ENCODE measurements at regions not wholly inside any gene's neighbourhood (a gene's known extent, or its start where the extent isn't known, plus 50 kb on each side); places are given as distances from the start of the nearest gene placed in this dataset.

- H3K27ac ChIP-seq (ENCODE audit: insufficient read depth, low read length), result no peak overlapping the region
- no peak overlapping the region for H3K9ac ChIP-seq (ENCODE audit: insufficient read depth, low read length)
- H2AFZ ChIP-seq (ENCODE audit: low read length), result no peak overlapping the region
- H3K27me3 ChIP-seq (ENCODE audit: control insufficient read depth, insufficient read depth, low read length), result no peaks in the 10 kb centered on the region
- no peak for DNase-seq (ENCODE audit: low read depth in 2 of 2)
- H3K4me3 ChIP-seq (replicated peaks in 1 of 4; ENCODE audit: control extremely low read depth in 1 of 4, insufficient read depth in 1 of 4, low read depth in 3 of 4, low read length in 4 of 4), result no peak overlapping the region
- no peaks in the 10 kb centered on the region for H3K79me2 ChIP-seq (ENCODE audit: control insufficient read depth, insufficient read depth, low read length)
- H4K20me1 ChIP-seq (ENCODE audit: control insufficient read depth, extremely low read depth, insufficient read depth, low read length), result no peaks in the 10 kb centered on the region
- no peak for TF ChIP-seq CTCF (conservative IDR thresholded peaks at IDR 0.05 in 1 of 2, IDR thresholded peaks at IDR 0.05 in 1 of 2; ENCODE audit: low read depth in 1 of 2, low read length in 2 of 2)
- TF ChIP-seq EZH2 (IDR thresholded peaks at IDR 0.05; ENCODE audit: low read length, missing control alignments), result no peak
- H3K4me2 ChIP-seq (ENCODE audit: extremely low read depth, insufficient read depth, low read length), result no peak overlapping the region
- H3K4me1 ChIP-seq (ENCODE audit: control insufficient read depth, extremely low read depth, insufficient read depth, low read length), result no peaks in the 10 kb centered on the region
- H3K36me3 ChIP-seq (ENCODE audit: control insufficient read depth, insufficient read depth, low read length), result no peaks in the 10 kb centered on the region
- no peaks in the 10 kb centered on the region for H3K9me3 ChIP-seq (ENCODE audit: control insufficient read depth, insufficient read depth, low read depth, low read length)
Measured at GRCh38 chr10:91569522-91569921, 63.3 kb downstream of the PPP1R3C start.

GRCh38 chr10:91567815-91568214, 65.1 kb downstream of the PPP1R3C start:
- no peak overlapping the region for H3K9ac ChIP-seq (ENCODE audit: insufficient read depth, low read length)
- H2AFZ ChIP-seq (ENCODE audit: low read length), result no peak overlapping the region
- no peaks in the 10 kb centered on the region for H3K27me3 ChIP-seq (ENCODE audit: control insufficient read depth, insufficient read depth, low read length)

GRCh38 chr10:91566115-91566514, 66.8 kb downstream of the PPP1R3C start:
- TF ChIP-seq EZH2 (IDR thresholded peaks at IDR 0.05; ENCODE audit: low read length, missing control alignments) (no peak), CTCF (conservative IDR thresholded peaks at IDR 0.05 in 1 of 2, IDR thresholded peaks at IDR 0.05 in 1 of 2; ENCODE audit: low read depth in 1 of 2, low read length in 2 of 2) (no peak)
- Histone ChIP-seq H3K27ac (ENCODE audit: insufficient read depth, low read length) (no peak overlapping the region), H3K36me3 (ENCODE audit: control insufficient read depth, insufficient read depth, low read length) (no peaks in the 10 kb centered on the region), H4K20me1 (ENCODE audit: control insufficient read depth, extremely low read depth, insufficient read depth, low read length) (no peaks in the 10 kb centered on the region), H3K9ac (ENCODE audit: insufficient read depth, low read length) (no peak overlapping the region), H3K4me3 (replicated peaks in 1 of 4; ENCODE audit: control extremely low read depth in 1 of 4, insufficient read depth in 1 of 4, low read depth in 3 of 4, low read length in 4 of 4) (no peak overlapping the region), H3K27me3 (ENCODE audit: control insufficient read depth, insufficient read depth, low read length) (no peaks in the 10 kb centered on the region), H3K79me2 (ENCODE audit: control insufficient read depth, insufficient read depth, low read length) (no peaks in the 10 kb centered on the region), H3K4me2 (ENCODE audit: extremely low read depth, insufficient read depth, low read length) (no peak overlapping the region), H3K4me1 (ENCODE audit: control insufficient read depth, extremely low read depth, insufficient read depth, low read length) (no peaks in the 10 kb centered on the region), H2AFZ (ENCODE audit: low read length) (no peak overlapping the region), H3K9me3 (ENCODE audit: control insufficient read depth, insufficient read depth, low read depth, low read length) (no peaks in the 10 kb centered on the region)
- no peak for DNase-seq (ENCODE audit: low read depth in 2 of 2)

More at GRCh38 chr10:91567815-91568214, 65.1 kb downstream of the PPP1R3C start:
- H3K9me3 ChIP-seq (ENCODE audit: control insufficient read depth, insufficient read depth, low read depth, low read length), result no peaks in the 10 kb centered on the region
- H3K79me2 ChIP-seq (ENCODE audit: control insufficient read depth, insufficient read depth, low read length), result no peaks in the 10 kb centered on the region
- TF ChIP-seq EZH2 (IDR thresholded peaks at IDR 0.05; ENCODE audit: low read length, missing control alignments), result no peak
- no peak for TF ChIP-seq CTCF (conservative IDR thresholded peaks at IDR 0.05 in 1 of 2, IDR thresholded peaks at IDR 0.05 in 1 of 2; ENCODE audit: low read depth in 1 of 2, low read length in 2 of 2)
- H3K4me1 ChIP-seq (ENCODE audit: control insufficient read depth, extremely low read depth, insufficient read depth, low read length), result no peaks in the 10 kb centered on the region
- H3K36me3 ChIP-seq (ENCODE audit: control insufficient read depth, insufficient read depth, low read length), result no peaks in the 10 kb centered on the region
- peak in 1 of 2 donors; percentile 52 for DNase-seq (ENCODE audit: low read depth in 2 of 2)
- H3K27ac ChIP-seq (ENCODE audit: insufficient read depth, low read length), result no peak overlapping the region
- no peak overlapping the region for H3K4me2 ChIP-seq (ENCODE audit: extremely low read depth, insufficient read depth, low read length)
- H3K4me3 ChIP-seq (replicated peaks in 1 of 4; ENCODE audit: control extremely low read depth in 1 of 4, insufficient read depth in 1 of 4, low read depth in 3 of 4, low read length in 4 of 4), result no peak overlapping the region
- no peaks in the 10 kb centered on the region for H4K20me1 ChIP-seq (ENCODE audit: control insufficient read depth, extremely low read depth, insufficient read depth, low read length)
